PC-3 (cell line): ENCODE measurements at regions not wholly inside any gene's neighbourhood (a gene's known extent, or its start where the extent isn't known, plus 50 kb on each side); places are given as distances from the start of the nearest gene placed in this dataset.

Experiments used
- ATAC-seq: fragments of 200-7000 bp; cut with Tn5 transposase; 2 replicates; pipeline ENCODE4 v1.9.1; 2020; ENCODE audit warnings: mild to moderate bottlenecking, moderate library complexity
- BruUV-seq: library from RNA; stranded (reverse); fragments of 400-500 nt; replicated peaks from 2 replicates; lab custom pipeline; 2021; lab: Mats Ljungman, UMichigan
- CTCF ChIA-PET: fragments of 300-600 bp; sonication (Branson Sonifier 250); formaldehyde crosslinking; loops from one replicate; lab custom pipeline; 2022; ENCODE audit warnings: antibody characterized with exemption; lab: Charles Lee
- POLR2A ChIA-PET: fragments of 300-600 bp; sonication (Branson Sonifier 250); formaldehyde crosslinking; loops from one replicate; lab custom pipeline; 2022; ENCODE audit warnings: antibody characterized with exemption; ENCODE audit not compliant: unreplicated experiment; lab: Charles Lee
- DNase-seq: peaks from one replicate; pipeline ENCODE4 v3.0.0-alpha.2; 2015
- H2AFZ ChIP-seq: fragments of 300-600 bp; sonication (generic); 2 replicates; pipeline ENCODE4 v1.6.0; 2016; ENCODE audit warnings: antibody characterized with exemption, low read length
- H3F3A ChIP-seq: fragments of 300-600 bp; sonication (generic); one replicate; pipeline ENCODE4 v1.6.0; 2017; ENCODE audit warnings: antibody characterized with exemption, low read length, control low read depth, mild to moderate bottlenecking; ENCODE audit not compliant: unreplicated experiment
- H3K27ac ChIP-seq: fragments of 300-600 bp; sonication (generic); 2 replicates; pipeline ENCODE4 v1.5.1; 2016; ENCODE audit warnings: mild to moderate bottlenecking, low read length
- H3K27me3 ChIP-seq: fragments of 300-600 bp; sonication (generic); 2 replicates; pipeline ENCODE4 v1.6.1; 2016; ENCODE audit warnings: low read length, mixed read lengths
- H3K36me3 ChIP-seq: fragments of 300-600 bp; sonication (generic); 2 replicates; pipeline ENCODE4 v1.6.1; 2016; ENCODE audit warnings: low read depth, mixed run types, low read length, mixed read lengths
- H3K4me1 ChIP-seq: fragments of 300-600 bp; sonication (generic); 2 replicates; pipeline ENCODE4 v1.5.1; 2016; ENCODE audit warnings: low read length; ENCODE audit not compliant: insufficient read depth
- H3K4me2 ChIP-seq: fragments of 300-600 bp; sonication (generic); 2 replicates; pipeline ENCODE4 v1.6.0; 2016; ENCODE audit warnings: low read length
- H3K4me3 ChIP-seq: fragments of 300-600 bp; sonication (generic); 2 replicates; pipeline ENCODE4 v1.5.1; 2016; ENCODE audit warnings: mild to moderate bottlenecking, low read length, mixed read lengths
- H3K79me2 ChIP-seq: fragments of 300-600 bp; sonication (generic); 2 replicates; pipeline ENCODE4 v1.6.1; 2017; ENCODE audit warnings: low read length, mixed read lengths
- H3K9ac ChIP-seq: fragments of 300-600 bp; sonication (generic); 2 replicates; pipeline ENCODE4 v1.6.0; 2016; ENCODE audit warnings: mild to moderate bottlenecking, low read length
- H3K9me2 ChIP-seq: fragments of 300-600 bp; sonication (generic); replicated peaks from 2 replicates; pipeline ENCODE4 v1.6.1; 2016; ENCODE audit warnings: mixed run types, low read length, mixed read lengths
- H3K9me3 ChIP-seq: fragments of 300-600 bp; sonication (generic); 2 replicates; pipeline ENCODE4 v1.6.1; 2016; ENCODE audit warnings: low read length, mixed read lengths
- H4K20me1 ChIP-seq: fragments of 300-600 bp; sonication (generic); 2 replicates; pipeline ENCODE4 v1.6.1; 2016; ENCODE audit warnings: low read length, mixed read lengths
- CTCF ChIP-seq: fragments of 300-600 bp; sonication (generic); conservative IDR thresholded peaks from 2 replicates; pipeline ENCODE4 v1.5.1; 2017; ENCODE audit warnings: antibody characterized with exemption, low read depth, mild to moderate bottlenecking, low read length
- EZH2 ChIP-seq: fragments of 300-600 bp; sonication (generic); IDR thresholded peaks from one replicate; pipeline ENCODE4 v1.6.1; 2017; ENCODE audit warnings: antibody characterized with exemption, mild to moderate bottlenecking, low read length; ENCODE audit not compliant: unreplicated experiment
- EZH2phosphoT487 ChIP-seq: fragments of 300-600 bp; sonication (generic); IDR thresholded peaks from 2 replicates; pipeline ENCODE4 v1.6.1; 2018; ENCODE audit warnings: mild to moderate bottlenecking, antibody characterized with exemption, low read length, borderline replicate concordance
- intact Hi-C: fragments of 100-400 bp; cut with micrococcal nuclease; formaldehyde crosslinking; loops from 2 replicates; pipeline ENCODE4 v1.9.0; 2023

- Histone ChIP-seq H3K4me1 (no peaks in the 10 kb centered on the region), H3K4me3 (no peak overlapping the region), H3K4me2 (no peak overlapping the region), H3K27ac (no peak overlapping the region), H4K20me1 (no peaks in the 10 kb centered on the region), H3K27me3 (peaks cover 37% of the 10 kb centered on the region), H3F3A (no peaks in the 10 kb centered on the region), H3K9me3 (no peaks in the 10 kb centered on the region), H3K9ac (no peak overlapping the region), H3K9me2 (no peaks in the 10 kb centered on the region), H2AFZ (no peak overlapping the region), H3K79me2 (no peaks in the 10 kb centered on the region), H3K36me3 (no peaks in the 10 kb centered on the region)
- no peak for TF ChIP-seq EZH2phosphoT487
- no peak for TF ChIP-seq EZH2
- no peak for TF ChIP-seq CTCF
- ATAC-seq (no peak), DNase-seq (no peak)
- CTCF ChIA-PET, result no interaction called here
- POLR2A ChIA-PET, result no interaction called here
- intact Hi-C loops, result no loop called here
- BruUV-seq, result no TSS peak
Measured at GRCh38 chr15:85871545-85871944, 76.8 kb upstream of the KLHL25 start.

- BruUV-seq, result no TSS peak
- CTCF ChIA-PET, result no interaction called here
- no peaks in the 10 kb centered on the region for H3K9me3 ChIP-seq
Measured at GRCh38 chr15:85872125-85872524, 77.4 kb upstream of the KLHL25 start.

More at GRCh38 chr15:85872125-85872524, 77.4 kb upstream of the KLHL25 start:
- TF ChIP-seq EZH2phosphoT487 (no peak), CTCF (no peak), EZH2 (no peak)
- peaks cover 42% of the 10 kb centered on the region for H3K27me3 ChIP-seq
- DNase-seq, result no peak
- ATAC-seq, result no peak
- no peaks in the 10 kb centered on the region for H3K79me2 ChIP-seq
- no peaks in the 10 kb centered on the region for H3K4me1 ChIP-seq
- H2AFZ ChIP-seq, result no peak overlapping the region
- H3F3A ChIP-seq, result no peaks in the 10 kb centered on the region
- intact Hi-C loops, result no loop called here
- no peak overlapping the region for H3K9ac ChIP-seq
- H3K27ac ChIP-seq, result no peak overlapping the region
- no peaks in the 10 kb centered on the region for H3K9me2 ChIP-seq
- no peak overlapping the region for H3K4me2 ChIP-seq
- no peaks in the 10 kb centered on the region for H3K36me3 ChIP-seq
- no peaks in the 10 kb centered on the region for H4K20me1 ChIP-seq
- H3K4me3 ChIP-seq, result no peak overlapping the region
- POLR2A ChIA-PET, result no interaction called here
